Psoas muscle (tissue), 7 donors: ENCODE measurements at regions not wholly inside any gene's neighbourhood (a gene's known extent, or its start where the extent isn't known, plus 50 kb on each side); places are given as distances from the start of the nearest gene placed in this dataset.

ENCODE experiments used
- ATAC-seq, 4 donors: fragments of 200-7000 bp; cut with Tn5 transposase; one replicate each; pipeline ENCODE4 v1.9.1; 2020; ENCODE audit warnings: moderate library complexity in 3 of 4, mild to moderate bottlenecking in 2 of 4
- DNase-seq, 2 donors: peaks; one replicate each; pipeline ENCODE4 v3.0.0-alpha.2; 2020
- H3K27ac ChIP-seq: fragments of 200-600 bp; one replicate; pipeline ENCODE4 v1.8.0; 2022
- H3K27me3 ChIP-seq, 3 donors: fragments of 200-600 bp in 1 of 3; one replicate each; pipeline versions ENCODE4 v1.6.1 to v1.8.0; 2013 to 2022; ENCODE audit warnings: low read length in 2 of 3, mild to moderate bottlenecking in 2 of 3, moderate library complexity in 1 of 3; ENCODE audit not compliant: insufficient read depth in 3 of 3
- H3K36me3 ChIP-seq, 2 donors: fragments of 200-600 bp in 1 of 2; one replicate each; pipeline versions ENCODE4 v1.6.1 to v1.8.0; 2013 to 2022; ENCODE audit warnings: low read depth in 1 of 2, mild to moderate bottlenecking in 1 of 2, moderate library complexity in 1 of 2; ENCODE audit not compliant: insufficient read depth in 1 of 2
- H3K4me1 ChIP-seq: fragments of 200-600 bp; one replicate; pipeline ENCODE4 v1.8.0; 2022
- H3K4me3 ChIP-seq: fragments of 200-600 bp; one replicate; pipeline ENCODE4 v1.8.0; 2022; ENCODE audit warnings: mild to moderate bottlenecking
- H3K9me3 ChIP-seq: fragments of 200-600 bp; one replicate; pipeline ENCODE4 v1.8.0; 2022
- CTCF ChIP-seq: fragments of 200-600 bp; IDR thresholded peaks from one replicate; pipeline ENCODE4 v1.8.0; 2022; ENCODE audit warnings: antibody characterized with exemption
- WGBS, 3 donors: extraction: QIAGEN DNeasy Blood & Tissue Kit; methylation state at CpG; one replicate each; pipeline versions ENCODE4 v1.1.6 to v1.1.7; 2013; 5-methylcytosine and 5-hydroxymethylcytosine counted together
- intact Hi-C, 2 donors: fragments of 100-400 bp; cut with DNase I; formaldehyde crosslinking; loops; one replicate each; pipeline versions ENCODE4 v1.11.0 to v1.14.2; 2022
- donor health status: healthy with polysubstance abuse.
- donor health status: DM: no; HTN: no; CAD: no; lungs with moderate emphysema.
- donor health status: Bipolar disorder and iron deficiency.
- donor health status: healthy.
- donor health status: DM: yes; HTN: yes; CAD: no.
- donor health status: DM: no; HTN: no; CAD: no.
- donor health status: DM: yes; HTN: yes; CAD: no.

DNA sequence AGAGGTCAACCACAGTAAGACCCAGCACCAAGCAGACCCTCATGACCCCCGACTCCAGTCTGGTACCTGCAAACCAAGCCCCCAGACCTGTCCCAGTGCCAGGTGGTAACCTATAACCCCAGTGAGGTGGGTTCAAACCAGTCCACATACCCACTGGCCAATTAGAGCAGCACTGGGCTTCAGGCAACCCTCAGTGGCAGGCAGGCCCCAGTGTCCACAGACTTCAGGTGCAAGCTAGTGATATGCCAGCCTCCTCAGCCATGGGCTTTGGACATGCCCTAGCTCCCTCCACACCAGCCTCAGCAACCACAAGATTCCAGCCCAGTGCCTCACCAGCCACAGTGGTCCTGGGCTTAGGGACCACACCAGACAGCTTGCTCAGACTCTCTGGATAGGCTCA is 276.6 kb downstream of the DTWD2 start:
- peaks cover 6% of the 10 kb centered on the region for H3K9me3 ChIP-seq
- H3K27ac ChIP-seq: no peak overlapping the region
- no peak for DNase-seq
- H3K27me3 ChIP-seq: no peaks in the 10 kb centered on the region
- H3K4me3 ChIP-seq: no peak overlapping the region
- no peak for TF ChIP-seq CTCF
- no peaks in the 10 kb centered on the region for H3K4me1 ChIP-seq
- H3K36me3 ChIP-seq: no peaks in the 10 kb centered on the region
- intact Hi-C loops: no loop called here
- ATAC-seq: no peak
- 85 to 88% (median 86%) methylated on average over 1 of the region's 1 CpG for WGBS, 3 donors

- Histone ChIP-seq H3K4me1 (no peaks in the 10 kb centered on the region), H3K27ac (no peak overlapping the region), H3K4me3 (no peak overlapping the region), H3K27me3 (no peaks in the 10 kb centered on the region), H3K9me3 (no peaks in the 10 kb centered on the region), H3K36me3 (no peaks in the 10 kb centered on the region)
- no peak for DNase-seq
- intact Hi-C loops: no loop called here
- ATAC-seq: no peak
- WGBS, 3 donors: 78 to 80% (median 78%) methylated on average over 4 of the region's 4 CpGs
- TF ChIP-seq CTCF: no peak
Measured at GRCh38 chr5:118705959-118706667, 282.2 kb downstream of the DTWD2 start.

DNA sequence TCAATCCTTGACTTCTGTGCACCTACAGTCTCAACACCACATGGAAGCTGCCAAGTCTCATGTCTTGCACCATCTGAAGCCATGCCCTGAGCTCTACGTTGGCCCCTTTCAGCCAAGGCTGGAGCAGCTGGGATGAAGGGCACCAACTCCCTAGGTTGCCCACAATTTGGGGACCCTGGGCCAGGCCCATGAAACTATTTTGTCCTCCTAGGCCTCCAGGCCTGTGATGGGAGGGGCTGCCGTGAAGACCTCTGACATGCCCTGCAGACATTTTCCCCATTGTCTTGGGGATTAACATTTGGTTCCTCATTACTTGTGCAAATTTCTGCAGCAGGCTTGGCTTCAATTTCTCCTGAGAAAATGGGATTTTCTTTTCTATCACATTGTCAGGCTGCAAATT is 285.1 kb downstream of the DTWD2 start:
- intact Hi-C loops: no loop called here

DNA sequence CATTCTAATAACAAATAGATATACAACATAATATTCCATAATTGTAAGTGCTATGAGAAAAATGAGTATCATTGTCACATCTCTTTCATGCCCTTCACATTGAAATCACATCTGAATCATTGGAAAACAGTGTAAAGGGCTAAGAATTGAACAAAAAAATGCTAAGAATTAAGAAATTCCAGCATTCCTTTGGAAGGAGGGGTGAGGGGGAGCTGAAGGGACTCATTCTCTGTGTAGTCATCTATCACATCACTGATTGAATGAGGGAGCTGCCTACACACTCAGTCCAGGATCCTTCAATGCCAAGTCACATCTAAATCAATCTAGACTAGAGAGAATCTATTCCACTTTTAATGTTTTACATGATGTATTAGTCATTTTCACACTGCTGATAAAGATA is 286.6 kb downstream of the DTWD2 start:
- no peaks in the 10 kb centered on the region for H3K9me3 ChIP-seq
- no peak for TF ChIP-seq CTCF
- H3K27me3 ChIP-seq: peaks cover 0 to 3% (median 0%) of the 10 kb centered on the region in 3 donors

More for the DNA sequence above, 285.1 kb downstream of the DTWD2 start:
- H3K4me3 ChIP-seq: no peak overlapping the region
- H3K36me3 ChIP-seq: no peaks in the 10 kb centered on the region
- no peak overlapping the region for H3K27ac ChIP-seq
- 82 to 91% (median 91%) methylated on average over 2 of the region's 2 CpGs for WGBS, 3 donors
- H3K9me3 ChIP-seq: no peaks in the 10 kb centered on the region
- H3K4me1 ChIP-seq: no peaks in the 10 kb centered on the region
- DNase-seq: no peak
- no peak for TF ChIP-seq CTCF
- no peaks in the 10 kb centered on the region for H3K27me3 ChIP-seq
- no peak for ATAC-seq

DNA sequence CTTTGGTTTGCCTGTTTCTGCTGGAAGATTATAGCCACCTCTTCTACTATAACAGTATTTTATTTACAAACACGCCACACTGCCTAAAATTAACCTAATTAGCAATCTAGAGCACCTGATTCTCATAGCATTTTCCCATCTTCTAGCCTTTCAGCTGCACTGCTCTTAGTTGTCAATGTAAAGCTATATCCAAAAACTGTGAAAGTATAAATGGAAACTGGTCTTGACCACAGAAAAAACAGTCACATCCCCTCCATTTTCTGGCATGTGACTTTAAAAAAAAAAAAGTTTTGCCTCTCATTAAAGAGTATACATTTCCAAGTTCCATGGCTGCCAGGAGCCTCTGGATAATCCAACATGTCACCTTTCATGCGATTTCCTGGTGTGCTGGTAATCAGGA is 287.8 kb downstream of the DTWD2 start:
- Histone ChIP-seq H3K9me3 (no peaks in the 10 kb centered on the region), H3K4me3 (no peak overlapping the region), H3K4me1 (no peaks in the 10 kb centered on the region), H3K27ac (no peak overlapping the region), H3K27me3 (peaks cover 0 to 3% (median 0%) of the 10 kb centered on the region in 3 donors), H3K36me3 (no peaks in the 10 kb centered on the region)
- WGBS, 3 donors: 38 to 41% (median 40%) methylated on average over 2 of the region's 2 CpGs
- DNase-seq (no peak), ATAC-seq (no peak)
- no peak for TF ChIP-seq CTCF
- intact Hi-C loops: no loop called here

More for the DNA sequence above, 286.6 kb downstream of the DTWD2 start:
- no peak overlapping the region for H3K27ac ChIP-seq
- DNase-seq (no peak), ATAC-seq (no peak)
- no peak overlapping the region for H3K4me3 ChIP-seq
- intact Hi-C loops: no loop called here
- no peaks in the 10 kb centered on the region for H3K36me3 ChIP-seq
- H3K4me1 ChIP-seq: no peaks in the 10 kb centered on the region
